ENCODE measurements at regions not wholly inside any gene's neighbourhood (a gene's known extent, or its start where the extent isn't known, plus 50 kb on each side); places are given as distances from the start of the nearest gene placed in this dataset.

DNA sequence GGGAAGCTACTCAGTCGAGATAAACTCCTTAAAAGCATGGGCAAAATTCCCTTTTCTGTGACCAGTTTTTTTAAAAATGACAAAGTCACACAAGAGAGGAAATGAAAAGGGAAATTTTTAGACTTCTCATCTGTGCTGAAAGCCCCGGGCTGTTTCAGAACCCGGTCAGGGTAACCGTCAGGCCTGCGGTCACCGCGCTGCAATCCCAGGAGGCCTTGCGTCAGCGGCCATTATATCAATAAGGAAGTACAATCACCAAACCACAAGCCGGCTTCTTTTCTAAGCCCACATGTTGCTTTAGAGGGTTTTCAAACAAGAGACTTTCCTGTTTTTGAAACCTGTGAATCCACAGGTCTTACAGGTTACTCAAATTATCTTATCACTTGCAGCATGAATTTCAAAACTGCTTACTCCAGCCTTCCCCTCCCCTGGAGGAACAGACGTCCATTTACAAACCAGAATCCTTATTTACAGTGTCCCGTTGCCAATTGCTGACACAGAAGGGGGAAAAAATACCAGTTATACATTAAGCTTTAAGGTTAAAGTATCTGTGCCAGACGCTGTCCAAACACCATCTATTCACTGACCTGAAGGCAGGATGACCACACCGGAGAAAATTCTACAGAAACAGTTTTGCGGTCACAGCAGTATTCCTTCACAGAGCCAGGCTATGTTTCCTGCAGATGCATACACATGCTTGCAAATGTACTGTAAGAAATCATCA is 165.3 kb downstream of the TOMM20 start:
- TF ChIP-seq, protein P1, sequence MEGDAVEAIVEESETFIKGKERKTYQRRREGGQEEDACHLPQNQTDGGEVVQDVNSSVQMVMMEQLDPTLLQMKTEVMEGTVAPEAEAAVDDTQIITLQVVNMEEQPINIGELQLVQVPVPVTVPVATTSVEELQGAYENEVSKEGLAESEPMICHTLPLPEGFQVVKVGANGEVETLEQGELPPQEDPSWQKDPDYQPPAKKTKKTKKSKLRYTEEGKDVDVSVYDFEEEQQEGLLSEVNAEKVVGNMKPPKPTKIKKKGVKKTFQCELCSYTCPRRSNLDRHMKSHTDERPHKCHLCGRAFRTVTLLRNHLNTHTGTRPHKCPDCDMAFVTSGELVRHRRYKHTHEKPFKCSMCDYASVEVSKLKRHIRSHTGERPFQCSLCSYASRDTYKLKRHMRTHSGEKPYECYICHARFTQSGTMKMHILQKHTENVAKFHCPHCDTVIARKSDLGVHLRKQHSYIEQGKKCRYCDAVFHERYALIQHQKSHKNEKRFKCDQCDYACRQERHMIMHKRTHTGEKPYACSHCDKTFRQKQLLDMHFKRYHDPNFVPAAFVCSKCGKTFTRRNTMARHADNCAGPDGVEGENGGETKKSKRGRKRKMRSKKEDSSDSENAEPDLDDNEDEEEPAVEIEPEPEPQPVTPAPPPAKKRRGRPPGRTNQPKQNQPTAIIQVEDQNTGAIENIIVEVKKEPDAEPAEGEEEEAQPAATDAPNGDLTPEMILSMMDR (conservative IDR thresholded peaks at IDR 0.05; ENCODE audit: low read depth, low read length) = no peak
- no peak overlapping the region for H3K4me3 ChIP-seq (ENCODE audit: low read length)
- no peak for DNase-seq (ENCODE audit: low read depth)

DNA sequence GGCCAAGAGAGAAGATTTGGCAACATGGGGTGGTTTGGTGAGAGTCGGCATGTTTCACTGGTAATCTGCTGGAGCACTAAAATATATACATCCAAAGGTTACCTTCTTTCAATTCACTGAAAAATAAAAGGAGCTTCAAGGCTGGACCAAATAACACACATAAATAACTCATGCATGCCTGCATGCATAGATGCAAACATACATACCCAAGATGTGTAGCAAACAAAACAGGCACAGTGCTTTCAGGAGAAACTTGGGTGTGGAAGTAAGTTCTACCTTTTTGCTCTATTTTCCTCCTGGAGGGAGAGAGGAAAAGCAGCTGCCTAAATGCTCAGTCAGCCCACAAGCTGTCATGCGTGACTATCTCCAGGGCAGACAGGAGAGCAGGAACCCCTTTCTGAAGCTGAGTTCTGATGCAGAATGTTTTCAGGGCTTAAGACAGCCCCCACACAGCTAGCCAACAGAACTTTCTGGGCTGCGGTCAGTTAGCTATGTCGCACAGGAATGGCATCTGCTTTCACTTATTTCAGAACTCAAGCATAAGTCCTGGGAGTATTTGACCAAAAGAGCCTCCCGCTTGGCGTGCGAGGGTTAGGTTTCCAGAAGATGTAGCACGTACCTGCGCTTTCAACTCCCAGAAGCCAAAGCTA is 166.2 kb downstream of the TOMM20 start:
- peak overlapping the region; percentile 5 for H3K4me3 ChIP-seq (ENCODE audit: low read length)
- TF ChIP-seq, protein P1 (conservative IDR thresholded peaks at IDR 0.05; ENCODE audit: low read depth, low read length) = no peak
- peak; percentile 93 for DNase-seq (ENCODE audit: low read depth)

DNA sequence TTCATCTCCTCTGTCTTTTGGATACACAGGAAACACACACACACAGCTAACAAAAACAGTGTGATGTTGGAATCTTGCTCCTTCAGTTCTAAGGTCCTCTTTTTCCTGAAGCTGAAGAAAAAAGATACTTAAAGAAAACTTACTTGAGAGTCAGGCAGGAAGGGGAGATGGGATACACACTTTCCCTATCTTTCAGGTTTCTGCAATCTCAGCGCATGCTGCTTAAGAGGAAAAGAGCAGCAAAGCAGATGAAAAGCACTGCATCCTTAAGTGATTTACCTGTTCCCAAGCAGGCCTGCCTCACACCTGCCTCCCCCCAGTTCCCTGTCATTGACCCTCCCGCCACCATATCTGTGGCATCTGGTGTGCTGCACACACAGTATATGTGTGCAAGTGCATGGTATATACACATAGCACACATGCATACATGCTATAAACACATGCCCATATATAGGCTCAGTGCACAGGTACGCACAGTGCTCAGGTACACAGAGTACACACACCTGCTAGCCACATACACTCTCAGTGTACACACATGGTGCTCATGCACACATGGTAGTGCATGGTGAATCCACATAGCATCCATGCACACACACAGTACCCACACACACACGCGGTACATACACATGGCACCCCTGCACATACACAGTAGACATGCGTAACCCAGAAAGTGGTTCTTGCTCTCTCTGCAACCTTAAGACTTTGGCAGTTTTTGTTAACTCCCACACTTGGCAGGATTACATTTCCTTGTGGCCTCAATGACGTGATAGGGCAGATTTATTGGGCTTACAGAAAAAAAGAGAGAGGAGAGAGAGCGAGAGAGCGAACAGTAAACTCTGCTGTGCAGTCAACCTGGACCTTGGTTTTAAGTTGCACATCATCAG is 166.9 kb downstream of the TOMM20 start:
- no peak overlapping the region for H3K4me3 ChIP-seq (ENCODE audit: low read length)
- peak; percentile 90 for DNase-seq (ENCODE audit: low read depth)
- TF ChIP-seq, protein P1 (conservative IDR thresholded peaks at IDR 0.05; ENCODE audit: low read depth, low read length) = no peak

DNA sequence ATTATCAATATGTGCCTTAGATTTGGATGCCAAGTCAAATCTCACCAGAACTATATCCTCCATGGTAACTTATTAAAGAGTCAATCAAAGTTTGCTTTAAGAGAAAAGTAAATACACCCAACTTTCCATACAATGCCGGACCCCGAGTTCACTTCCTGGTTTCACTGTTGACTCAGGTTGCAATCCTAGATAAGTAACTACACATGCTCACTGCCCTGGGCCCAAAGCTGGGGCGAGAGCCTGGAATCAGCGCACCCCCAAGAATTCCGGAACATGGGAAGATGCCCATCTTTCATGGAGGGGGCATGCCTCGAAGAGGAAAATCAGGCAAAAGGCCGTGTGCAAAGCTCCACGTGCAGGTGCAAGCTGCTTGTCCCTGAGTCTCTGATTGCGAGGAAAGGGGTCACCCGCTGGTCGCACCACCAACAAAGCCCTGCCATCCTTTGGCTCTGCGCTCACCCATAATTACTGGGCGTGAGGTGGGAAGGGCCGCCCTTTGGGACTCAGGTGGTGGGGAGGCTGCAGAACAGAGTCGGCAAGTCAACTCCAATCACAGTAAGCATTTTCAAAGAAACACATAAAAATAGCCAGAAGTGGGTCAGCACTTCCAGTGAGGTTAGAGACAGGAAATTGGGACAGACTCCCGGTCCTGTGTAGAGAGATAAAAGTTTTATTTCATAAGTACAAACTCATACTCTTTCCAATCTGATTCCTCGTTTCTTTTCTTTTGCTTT is 167.7 kb downstream of the TOMM20 start:
- TF ChIP-seq, protein P1 (conservative IDR thresholded peaks at IDR 0.05; ENCODE audit: low read depth, low read length) = no peak

DNA sequence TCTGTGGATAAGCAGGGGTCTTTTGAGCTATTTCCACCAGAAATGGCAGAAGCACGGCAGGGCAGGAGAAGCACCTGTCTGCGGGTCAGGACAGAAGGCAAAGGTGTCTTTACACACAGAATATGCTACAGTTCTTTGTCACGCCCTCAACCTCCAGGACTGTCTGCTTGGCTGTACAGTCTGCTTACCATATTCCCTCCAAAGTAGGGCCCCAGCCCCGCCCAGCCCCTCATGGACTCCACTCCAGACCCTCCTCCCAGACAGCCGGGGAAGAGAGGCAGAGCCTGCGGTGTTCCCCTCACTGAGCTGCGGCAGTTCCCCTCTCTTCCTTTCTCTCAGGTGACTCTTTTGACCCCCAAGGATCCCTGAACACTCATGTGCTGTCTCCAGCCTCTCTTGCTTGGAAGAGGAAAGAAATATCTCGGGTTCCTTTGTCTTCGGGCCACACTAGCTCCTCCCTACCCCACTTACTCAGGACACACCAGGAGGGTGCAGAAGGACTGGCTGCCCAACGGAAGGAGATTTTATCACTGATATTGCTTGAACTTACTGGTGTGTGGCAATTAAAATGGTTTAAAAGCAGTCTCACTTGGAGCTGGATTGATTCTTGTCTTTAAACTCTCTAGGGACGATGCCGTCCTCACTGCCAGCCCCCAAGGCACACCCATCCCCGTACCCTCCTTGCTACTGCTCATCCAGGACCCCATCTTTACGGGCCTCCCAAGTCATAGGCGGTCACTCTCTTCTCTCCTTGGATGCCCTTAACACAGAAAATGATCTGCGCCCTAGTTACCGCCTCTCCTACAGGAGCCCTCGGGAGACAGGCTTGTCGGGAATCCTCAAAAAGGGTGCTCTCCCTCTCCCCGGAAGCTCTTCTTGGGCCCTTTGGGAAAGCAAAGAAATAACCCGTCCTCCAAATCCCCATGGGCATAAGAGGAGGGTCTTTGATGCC is 169.7 kb downstream of the TOMM20 start:
- no peak for DNase-seq (ENCODE audit: low read depth)

More for the DNA sequence above, 167.7 kb downstream of the TOMM20 start:
- no peak overlapping the region for H3K4me3 ChIP-seq (ENCODE audit: low read length)
- DNase-seq (ENCODE audit: low read depth) = no peak

More for the DNA sequence above, 169.7 kb downstream of the TOMM20 start:
- H3K4me3 ChIP-seq (ENCODE audit: low read length) = no peak overlapping the region
- TF ChIP-seq, protein P1 (conservative IDR thresholded peaks at IDR 0.05; ENCODE audit: low read depth, low read length) = no peak

Data from retinal pigment epithelial cell (primary cell).